ENCODE measurements at regions not wholly inside any gene's neighbourhood (a gene's known extent, or its start where the extent isn't known, plus 50 kb on each side); places are given as distances from the start of the nearest gene placed in this dataset.
"Not testable (repeated sequence)": the region's sequence is repeated elsewhere in the genome, so short reads cannot be mapped to it uniquely, and the experiment has no call there.

- H3K4me3 ChIP-seq (ENCODE audit: low read depth, low read length), result no peak overlapping the region
- TF ChIP-seq, protein P1, sequence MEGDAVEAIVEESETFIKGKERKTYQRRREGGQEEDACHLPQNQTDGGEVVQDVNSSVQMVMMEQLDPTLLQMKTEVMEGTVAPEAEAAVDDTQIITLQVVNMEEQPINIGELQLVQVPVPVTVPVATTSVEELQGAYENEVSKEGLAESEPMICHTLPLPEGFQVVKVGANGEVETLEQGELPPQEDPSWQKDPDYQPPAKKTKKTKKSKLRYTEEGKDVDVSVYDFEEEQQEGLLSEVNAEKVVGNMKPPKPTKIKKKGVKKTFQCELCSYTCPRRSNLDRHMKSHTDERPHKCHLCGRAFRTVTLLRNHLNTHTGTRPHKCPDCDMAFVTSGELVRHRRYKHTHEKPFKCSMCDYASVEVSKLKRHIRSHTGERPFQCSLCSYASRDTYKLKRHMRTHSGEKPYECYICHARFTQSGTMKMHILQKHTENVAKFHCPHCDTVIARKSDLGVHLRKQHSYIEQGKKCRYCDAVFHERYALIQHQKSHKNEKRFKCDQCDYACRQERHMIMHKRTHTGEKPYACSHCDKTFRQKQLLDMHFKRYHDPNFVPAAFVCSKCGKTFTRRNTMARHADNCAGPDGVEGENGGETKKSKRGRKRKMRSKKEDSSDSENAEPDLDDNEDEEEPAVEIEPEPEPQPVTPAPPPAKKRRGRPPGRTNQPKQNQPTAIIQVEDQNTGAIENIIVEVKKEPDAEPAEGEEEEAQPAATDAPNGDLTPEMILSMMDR (IDR thresholded peaks at IDR 0.05; ENCODE audit: low read depth, low read length), result no peak
Observed at GRCh38 chr21:21897275-21897883, 899.2 kb downstream of the NCAM2 start.

DNA sequence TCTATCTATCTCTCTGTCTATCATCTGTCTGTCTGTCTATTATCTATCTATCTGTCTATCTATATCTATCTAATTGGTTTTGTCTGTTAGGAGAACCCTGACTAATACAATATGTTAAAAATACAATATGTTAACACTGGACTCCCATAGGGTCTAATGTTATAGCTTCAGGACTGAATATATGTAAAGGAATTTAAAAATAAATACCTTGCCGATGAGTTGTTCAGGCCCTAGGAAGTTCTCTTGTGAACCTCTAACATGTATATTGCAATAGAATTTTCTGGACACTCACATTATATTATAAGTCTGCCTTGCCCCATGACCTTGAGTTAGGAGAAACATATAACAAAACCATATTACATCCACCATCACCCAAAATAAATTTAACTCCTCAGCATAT, 900.6 kb downstream of the NCAM2 start:
- no peak overlapping the region for H3K4me3 ChIP-seq (ENCODE audit: low read depth, low read length)
- TF ChIP-seq, protein P1 (IDR thresholded peaks at IDR 0.05; ENCODE audit: low read depth, low read length), result no peak

DNA sequence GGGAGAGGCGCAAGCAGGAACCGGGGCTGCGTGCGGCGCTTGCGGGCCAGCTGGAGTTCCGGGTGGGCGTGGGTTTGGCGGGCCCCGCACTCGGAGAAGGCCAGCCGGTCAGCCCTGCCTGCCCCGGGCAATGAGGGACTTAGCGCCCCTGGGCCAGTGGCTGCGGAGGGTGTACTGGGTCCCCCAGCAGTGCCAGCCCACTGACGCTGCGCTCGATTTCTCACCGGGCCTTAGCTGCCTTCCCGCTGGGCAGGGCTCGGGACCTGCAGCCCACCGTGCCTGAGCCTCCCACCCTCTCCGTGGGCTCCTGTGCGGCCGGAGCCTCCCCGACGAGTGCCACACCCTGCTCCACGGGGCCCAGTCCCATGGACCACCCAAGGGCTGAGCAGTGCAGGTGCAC, 904.2 kb downstream of the NCAM2 start:
- not testable (repeated sequence) for H3K4me3 ChIP-seq (ENCODE audit: low read depth, low read length)

DNA sequence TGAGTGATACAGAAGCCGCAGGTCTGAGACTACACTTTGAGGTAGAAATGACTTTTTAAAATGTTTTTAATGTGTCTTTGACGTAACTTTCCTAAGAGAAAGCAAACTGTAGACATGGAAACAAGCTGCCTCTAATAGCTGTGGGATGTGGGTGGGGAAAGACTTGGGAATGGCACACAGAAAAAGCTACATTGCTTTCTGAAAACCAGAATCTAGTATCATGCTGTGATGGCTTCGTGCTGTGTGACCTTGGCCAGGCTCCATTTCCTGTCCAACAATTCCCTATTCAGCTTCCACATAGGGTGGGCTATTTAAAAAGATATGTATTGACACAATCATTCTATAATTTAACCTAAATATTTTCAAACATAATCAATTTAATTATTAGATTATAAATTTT, 909.1 kb downstream of the NCAM2 start:
- H3K4me3 ChIP-seq (ENCODE audit: low read depth, low read length), result peak overlapping the region; percentile 8; the same call in 1 of the 2 replicates
- TF ChIP-seq, protein P1 (IDR thresholded peaks at IDR 0.05; ENCODE audit: low read depth, low read length), result no peak

DNA sequence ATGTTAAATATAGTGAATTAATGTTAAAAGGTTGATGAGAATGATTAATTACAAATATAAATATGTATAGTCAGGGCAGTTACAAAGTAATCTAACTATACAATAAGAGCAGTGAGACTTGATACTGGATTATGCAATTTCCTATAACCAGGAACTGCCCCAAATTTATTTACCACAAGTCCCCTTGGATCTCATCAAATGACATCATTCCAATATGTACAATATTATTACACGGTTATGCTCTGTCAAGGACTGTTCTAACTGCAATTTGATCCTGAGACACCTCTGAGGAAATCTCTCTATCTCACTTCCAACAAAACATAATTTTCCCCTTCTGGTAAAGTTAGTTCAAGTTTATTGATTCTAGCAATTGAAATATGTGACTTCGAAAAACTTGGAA, 917.6 kb downstream of the NCAM2 start:
- no peak overlapping the region for H3K4me3 ChIP-seq (ENCODE audit: low read depth, low read length)
- TF ChIP-seq, protein P1 (IDR thresholded peaks at IDR 0.05; ENCODE audit: low read depth, low read length), result no peak

- TF ChIP-seq, protein P1 (IDR thresholded peaks at IDR 0.05; ENCODE audit: low read depth, low read length), result peak; percentile 59
- 0 out of 2 replicates have a peak overlapping the region, but pooled peaks have one; percentile 7 for H3K4me3 ChIP-seq (ENCODE audit: low read depth, low read length)
Observed at GRCh38 chr21:21921410-21922232, 923.4 kb downstream of the NCAM2 start.

GRCh38 chr21:21929226-21929625, 931.0 kb downstream of the NCAM2 start:
- TF ChIP-seq, protein P1 (IDR thresholded peaks at IDR 0.05; ENCODE audit: low read depth, low read length), result no peak
- no peak overlapping the region for H3K4me3 ChIP-seq (ENCODE audit: low read depth, low read length)

Measured in WI38 (cell line).